HG03108 (cell line): ENCODE measurements at regions not wholly inside any gene's neighbourhood (a gene's known extent, or its start where the extent isn't known, plus 50 kb on each side); places are given as distances from the start of the nearest gene placed in this dataset.
"Not testable (repeated sequence)": the region's sequence is repeated elsewhere in the genome, so short reads cannot be mapped to it uniquely, and the experiment has no call there.

ENCODE experiments used
- ATAC-seq: cut with Tn5 transposase; IDR thresholded peaks from one replicate; pipeline ENCODE4 v1.9.1; 2021; ENCODE audit warnings: moderate library complexity; ENCODE audit not compliant: unreplicated experiment

DNA sequence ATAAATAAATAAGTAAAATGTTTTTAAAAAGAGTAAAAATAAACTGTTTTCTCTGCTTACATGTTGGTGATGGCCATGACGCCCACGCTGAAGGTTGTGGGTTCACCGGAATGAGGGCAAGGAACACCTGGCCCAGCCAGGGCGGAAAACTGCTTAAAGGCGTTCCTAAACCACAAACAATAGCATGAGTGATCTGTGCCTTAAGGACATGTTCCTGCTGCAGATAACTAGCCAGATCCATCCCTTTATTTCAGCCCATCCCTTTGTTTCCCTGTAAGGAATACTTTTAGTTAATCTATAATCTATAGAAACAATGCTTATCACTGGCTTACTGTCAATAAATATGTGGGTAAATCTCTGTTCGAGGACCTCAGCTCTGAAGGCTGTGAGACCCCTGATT lies 63.3 kb upstream of the CEP78 start:
- not testable (repeated sequence) for ATAC-seq

DNA sequence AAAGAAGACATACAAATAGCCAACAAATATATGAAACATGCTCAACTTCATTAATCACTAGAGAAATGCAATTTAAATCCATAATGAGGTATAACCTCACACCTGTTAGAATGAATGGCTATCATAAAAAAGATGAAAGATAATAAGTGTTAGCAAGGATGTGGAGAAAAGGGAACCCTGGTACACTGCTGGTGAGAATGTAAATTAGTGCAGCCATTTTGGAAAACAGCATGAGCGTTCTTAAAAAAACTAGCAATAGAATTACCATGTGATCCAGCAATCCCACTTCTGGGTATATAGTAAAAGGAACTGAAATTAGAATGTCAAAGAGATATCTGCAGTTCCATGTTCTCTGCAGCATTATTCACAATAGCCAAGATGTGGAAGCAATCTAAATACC lies 64.2 kb upstream of the CEP78 start:
- ATAC-seq, result no peak

DNA sequence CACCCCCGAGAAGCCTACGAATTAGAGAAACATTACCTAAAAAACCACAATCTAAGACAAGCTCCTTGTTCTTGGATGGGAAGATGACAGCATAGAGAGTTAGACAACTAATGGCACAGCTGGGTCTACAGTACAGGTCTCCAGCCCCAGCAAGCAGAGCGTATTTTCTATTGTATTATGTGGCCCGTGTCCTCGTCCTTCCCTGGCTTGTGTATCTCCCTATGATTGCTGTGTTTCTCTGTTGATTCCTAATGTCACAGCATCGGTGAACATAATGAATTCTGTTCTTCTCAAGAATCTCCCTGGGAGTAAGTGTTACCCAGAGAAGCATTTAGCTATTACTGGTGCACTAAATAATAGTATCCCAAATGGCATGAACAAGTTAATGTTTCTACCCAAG lies 66.8 kb upstream of the CEP78 start:
- no peak for ATAC-seq

DNA sequence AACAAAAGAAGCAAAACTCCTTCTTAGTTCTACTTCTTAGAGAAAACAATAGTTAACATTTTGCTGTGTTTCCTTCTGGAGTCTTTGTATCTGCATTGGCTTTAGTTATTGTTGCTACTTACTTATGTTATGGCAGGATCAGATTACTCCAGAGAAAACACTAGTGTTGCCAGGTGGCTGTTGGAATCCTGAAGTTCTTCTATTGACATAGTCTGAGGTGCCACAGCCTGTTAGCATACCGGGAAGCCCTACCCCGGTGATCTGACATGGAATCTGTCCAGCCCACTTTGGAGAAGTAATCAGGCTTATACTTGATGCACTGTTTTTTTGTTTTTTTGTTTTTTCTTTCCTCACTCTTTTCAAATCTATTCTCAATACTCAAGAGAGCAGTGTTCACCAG lies 68.5 kb upstream of the CEP78 start:
- no peak for ATAC-seq

DNA sequence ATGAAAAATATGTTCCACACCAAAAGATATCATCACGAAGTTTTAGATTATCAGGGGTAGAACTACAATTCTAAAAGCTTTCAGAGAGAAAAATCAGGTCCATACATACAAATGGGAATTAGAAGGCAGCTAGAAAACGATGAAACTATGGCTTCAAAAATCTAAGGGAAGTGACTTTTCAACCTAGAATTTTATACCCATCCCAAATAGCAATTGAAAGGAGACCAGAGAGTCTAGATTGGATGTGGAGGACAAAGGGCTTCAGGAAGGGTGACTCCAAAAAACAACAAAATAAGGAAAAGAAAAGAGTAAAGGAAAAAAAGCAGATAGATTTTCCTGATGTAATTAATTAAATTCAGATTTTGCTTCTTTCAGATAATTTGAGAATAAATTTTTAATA lies 72.0 kb upstream of the CEP78 start:
- no peak for ATAC-seq

DNA sequence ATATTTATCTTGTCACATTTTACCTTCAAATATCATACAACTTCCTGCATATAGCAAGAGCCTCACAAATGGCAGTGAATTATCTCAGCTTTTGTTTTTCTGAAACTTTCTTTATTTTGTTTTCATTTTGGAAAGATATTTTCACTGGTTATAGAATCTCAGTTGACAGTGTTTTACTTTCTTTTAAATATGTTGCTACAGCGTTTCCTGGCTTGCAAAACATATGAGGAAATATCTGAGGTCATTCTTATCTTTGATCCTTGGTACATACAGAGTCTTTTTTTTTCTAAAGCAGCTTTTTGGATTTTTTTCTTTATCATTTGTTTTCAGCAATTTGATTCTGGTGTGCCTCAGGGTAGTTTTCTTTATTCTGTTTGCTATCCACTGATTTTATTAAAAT lies 77.6 kb upstream of the CEP78 start:
- no peak for ATAC-seq

DNA sequence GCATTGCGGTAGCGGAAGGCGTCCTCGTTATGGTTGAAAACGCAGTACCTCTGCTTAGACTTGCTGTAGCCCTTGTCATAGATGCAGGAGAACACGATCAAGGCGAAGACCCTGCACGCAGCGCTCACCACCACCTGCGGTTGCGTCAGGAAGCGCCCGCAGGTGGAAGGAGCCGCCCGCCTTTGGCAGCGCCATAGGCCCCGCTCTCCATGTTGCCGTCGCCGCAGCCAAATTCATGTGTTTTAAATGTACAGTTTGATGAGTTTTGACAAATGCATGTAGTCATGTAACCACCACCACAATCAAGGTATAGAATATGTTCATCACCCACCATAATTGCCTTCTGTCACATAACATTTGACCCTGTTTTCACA lies 84.9 kb upstream of the CEP78 start:
- no peak for ATAC-seq

DNA sequence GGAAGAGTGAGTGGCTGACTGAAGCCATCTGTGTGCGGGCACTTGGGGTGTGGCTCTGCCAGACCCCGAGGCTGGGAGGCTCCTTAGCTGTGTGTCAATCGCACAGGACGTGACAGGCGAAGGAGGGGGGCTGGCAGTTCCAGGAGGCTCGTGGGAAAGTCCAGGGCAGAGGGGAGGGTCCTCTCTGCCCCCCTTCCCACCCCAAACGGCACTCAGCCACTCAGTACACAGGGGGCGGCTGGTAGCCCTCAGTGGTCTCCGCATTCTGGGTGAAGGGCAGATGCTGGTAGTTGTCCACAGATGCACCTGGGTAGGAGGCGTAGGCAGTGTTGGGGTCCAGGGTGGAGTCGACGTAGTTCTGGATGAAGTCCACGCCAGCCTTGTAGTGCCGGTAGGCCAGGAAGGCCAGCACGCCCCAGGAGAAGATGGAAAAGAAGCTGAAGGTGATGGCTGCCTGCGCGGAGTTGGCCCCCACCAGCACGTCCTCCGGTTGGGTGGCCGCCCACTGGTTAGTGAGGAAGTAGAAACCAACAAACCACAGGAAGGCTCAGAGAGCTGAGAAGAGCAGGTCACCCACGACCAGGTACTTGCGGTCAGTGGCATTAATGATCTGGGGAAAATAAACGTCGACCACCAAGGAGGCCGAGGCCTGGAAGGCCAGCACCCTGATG lies 85.4 kb upstream of the CEP78 start:
- ATAC-seq, result no peak

DNA sequence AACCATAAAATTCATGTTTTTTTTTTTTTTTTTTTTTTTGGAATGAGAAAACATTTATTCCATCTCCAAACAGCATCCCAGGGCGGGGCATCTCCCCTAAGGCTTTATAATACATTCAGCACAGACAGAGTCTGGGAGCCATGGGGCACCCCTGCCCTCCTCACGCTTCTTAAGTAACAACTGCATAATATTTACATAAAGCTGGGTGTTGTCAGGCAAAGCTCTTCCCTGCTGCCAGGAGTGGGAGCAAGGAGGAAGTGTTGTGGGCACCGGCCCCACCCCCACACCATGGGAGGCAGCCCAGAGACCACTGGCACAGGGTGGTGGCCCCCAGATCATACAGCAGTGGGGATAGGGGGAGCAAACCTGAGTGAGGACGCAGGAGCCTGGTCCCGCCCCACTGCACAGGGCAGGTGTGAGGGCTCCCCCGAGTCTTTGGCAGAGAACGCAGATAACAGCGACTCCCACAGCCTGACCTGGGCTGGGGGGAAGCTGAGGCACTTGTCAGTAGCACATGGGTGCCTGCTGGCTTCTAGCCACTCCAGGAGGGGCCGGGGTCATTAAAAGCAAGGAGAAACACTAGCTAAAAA lies 86.1 kb upstream of the CEP78 start:
- ATAC-seq, result no peak

DNA sequence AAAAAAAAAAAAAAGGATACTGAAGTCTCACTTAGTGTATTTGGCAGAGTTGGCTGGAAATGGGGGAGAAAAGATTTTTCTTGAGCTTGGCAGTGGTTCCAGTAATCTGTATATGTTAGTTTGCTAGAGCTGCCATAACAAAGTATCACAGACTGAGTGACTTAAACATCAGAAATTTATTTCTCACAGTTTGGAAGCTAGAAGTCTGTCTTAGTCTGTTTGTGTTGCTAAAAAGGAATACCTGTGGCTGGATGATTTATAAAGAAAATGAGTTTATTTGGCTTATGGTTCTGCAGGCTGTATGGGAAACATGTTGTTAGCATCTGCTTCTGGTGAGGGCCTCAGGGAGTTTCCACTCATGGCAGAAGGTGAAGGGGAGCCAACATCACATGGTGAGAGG lies 89.6 kb upstream of the CEP78 start:
- no peak for ATAC-seq

DNA sequence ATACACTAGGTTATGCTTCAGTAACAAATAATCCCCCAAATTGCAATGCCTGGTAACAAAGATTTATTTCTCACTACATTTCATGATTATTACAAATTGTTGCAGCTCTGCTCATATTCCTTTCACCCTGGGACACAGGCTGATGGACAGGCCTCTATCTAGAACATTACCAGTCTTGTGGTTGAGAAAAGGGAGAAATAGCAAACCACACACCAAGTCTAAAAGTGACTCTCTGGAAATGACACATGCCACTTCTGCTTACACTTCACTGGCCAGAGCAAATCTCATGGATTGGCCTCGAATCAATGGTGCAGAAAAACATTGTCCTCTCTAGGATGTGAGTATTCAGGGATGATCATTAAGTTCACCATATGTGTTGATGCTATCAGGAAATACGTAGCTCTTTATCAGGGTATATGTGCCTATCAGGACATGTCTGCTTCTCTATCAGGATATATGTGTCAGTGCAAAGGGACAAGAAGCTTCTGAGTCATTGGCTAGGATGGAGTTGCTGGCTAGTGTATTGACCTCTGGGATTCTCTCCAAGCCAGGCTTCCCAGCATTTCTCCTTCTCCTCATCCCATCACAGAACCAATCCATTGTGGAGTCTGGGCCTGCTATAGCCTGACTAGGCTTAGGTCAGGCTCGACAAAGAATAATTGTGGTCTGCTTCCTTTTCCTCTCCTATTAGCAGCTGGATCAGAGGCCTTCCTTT lies 91.1 kb upstream of the CEP78 start:
- no peak for ATAC-seq

DNA sequence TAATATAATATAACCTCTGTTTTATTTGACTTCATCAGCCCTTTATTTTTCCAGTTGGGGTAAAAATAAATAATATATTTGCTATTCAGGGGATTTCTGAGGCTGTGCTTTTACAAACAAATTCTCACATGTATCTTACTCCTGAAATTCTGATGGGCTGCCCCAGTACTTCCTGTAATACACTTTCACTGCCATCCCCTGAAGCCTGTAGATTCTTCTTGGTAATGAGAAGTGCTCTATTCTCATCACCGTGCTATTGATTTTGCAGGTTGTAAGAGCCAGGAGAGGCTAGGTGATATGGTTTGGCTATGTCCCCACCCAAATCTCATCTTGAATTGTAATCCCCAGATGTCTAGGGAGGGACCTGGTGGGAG lies 91.9 kb upstream of the CEP78 start:
- ATAC-seq, result no peak

DNA sequence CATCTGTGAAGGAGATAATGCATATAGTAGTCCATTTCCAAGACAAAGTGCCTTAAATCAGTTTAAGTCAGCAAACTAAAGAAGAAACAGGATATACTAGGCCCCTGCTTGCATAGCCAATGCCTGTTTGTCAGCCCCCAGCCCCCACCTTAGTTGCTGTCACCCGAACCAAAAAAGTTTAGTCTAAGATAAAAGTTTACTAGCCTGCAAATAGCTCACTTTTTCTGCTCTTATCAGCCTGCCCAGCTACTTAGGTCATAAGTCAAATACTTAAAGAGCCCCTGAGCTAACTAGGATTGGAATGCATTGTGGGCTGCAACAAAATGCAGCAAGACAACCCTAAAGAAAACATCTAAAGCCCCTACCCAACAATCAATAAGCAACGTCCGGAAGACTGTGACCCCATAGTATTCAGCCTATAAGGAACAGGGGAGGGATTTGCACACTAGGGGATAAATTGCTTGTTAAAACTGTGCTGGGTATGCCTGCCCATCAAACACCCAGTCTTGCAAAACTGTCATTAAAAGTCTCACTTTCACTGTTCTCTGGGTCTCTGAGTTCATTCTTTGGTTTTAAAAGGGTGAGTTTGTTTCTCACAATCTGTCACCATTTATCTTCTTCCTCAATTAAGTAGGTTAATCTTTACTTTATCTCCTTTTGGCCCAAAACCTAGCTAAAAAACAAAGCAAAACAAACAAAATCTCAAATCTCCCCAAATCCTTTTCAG lies 92.4 kb upstream of the CEP78 start:
- no peak for ATAC-seq

DNA sequence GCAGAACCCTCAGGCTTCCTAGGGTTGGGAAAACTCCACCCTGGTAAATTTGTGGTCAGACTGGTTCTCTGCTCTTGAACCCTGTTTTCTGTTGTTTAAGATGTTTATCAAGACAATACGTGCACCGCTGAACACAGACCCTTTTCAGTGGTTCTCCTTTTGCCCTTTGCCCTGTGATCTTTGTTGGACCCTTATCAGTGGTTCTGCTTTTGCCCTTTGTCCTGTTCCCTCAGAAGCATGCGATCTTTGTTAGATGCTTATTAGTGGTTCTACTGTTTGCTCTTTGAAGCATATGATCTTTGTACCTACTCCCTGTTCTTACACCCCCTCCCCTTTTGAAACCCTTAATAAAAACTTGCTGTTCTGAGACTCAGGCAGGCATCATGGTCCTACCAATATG lies 93.6 kb upstream of the CEP78 start:
- not testable (repeated sequence) for ATAC-seq

DNA sequence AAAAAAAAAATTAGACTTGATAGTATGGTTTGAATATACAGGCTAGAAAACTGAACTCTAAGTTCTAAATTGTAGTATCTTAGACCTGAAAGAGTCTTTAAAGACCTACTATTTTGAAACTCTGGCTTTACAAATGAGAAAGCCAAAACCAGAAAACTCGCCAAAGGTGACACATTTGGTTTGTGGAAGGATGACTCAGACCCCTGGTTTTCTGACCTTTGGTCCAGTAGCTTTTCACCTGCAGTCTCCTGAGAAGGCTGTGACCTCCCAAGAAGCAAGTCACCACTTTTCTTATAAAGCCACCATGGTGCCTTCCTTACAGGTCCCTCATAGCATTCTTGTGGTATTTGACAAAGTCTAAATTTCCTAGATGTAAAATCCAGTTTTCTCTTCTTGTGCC lies 102.1 kb upstream of the CEP78 start:
- no peak for ATAC-seq

DNA sequence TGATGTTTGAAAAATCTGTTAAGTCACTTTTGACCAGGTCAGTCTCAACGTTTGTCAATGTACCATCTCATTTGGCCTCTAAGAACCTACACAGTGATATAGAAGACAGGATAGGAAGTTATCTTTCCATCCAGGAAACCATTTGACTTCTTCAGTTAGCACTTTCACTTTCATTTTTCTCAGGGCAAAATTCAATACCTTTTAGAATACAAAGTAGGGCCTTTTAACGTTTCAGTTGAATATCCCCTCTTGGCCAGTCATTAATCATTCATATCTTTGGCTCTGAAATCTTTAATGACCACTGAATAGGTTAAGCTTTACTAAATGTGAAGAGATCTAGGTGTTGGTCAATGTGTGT lies 101.1 kb upstream of the GNAQ start:
- no peak for ATAC-seq

DNA sequence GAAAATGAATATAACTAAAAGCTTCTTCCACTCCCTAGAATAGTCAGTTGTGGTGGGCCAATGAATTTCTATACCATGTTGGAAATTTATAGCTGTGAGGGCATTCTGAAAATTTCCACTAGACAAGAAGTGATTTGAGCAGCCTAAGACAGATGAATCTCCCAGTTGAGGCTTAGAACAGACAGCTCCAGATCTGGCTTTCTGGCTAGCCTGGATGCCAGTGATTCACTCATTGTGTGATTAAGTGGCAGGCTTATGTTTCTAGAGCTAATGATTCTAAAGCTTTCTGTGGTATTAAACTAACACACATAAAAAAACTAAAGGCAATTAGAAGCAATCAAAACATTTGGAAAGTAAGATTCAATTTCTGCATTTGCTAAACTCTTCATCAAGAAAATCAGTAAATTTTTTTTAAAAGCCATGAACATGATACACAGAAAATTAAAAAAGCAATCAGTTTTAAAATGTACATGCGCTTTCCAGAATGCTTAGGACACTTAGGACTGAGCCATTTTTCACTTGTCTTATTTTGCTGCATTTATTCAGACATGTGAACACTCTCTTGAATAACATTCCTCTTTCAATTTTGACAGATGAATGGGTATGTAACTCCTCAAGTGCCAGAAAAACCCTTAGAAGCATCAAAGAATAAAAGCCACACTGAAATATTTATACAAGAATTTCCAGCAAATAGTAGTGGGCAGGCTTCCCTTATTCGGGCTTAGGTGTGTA lies 100.5 kb upstream of the GNAQ start:
- ATAC-seq, result no peak

DNA sequence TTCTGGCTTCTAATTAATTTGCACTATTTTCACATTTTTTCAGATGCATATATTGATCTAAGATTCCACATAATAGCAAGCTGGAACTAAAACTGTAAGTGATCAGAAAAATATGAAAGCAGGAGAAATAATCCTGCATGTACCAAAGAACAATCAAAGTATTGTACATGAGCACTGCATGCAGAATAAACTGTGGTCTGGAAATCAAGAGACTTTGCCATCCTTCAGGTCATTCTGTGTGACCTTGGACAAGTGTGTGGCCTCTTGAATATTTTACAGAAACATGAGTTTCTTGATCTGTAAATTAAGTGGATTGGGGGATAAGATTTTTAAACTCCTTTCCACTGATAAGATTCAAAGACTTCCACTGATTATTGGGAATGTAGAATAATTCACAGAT lies 99.2 kb upstream of the GNAQ start:
- no peak for ATAC-seq

DNA sequence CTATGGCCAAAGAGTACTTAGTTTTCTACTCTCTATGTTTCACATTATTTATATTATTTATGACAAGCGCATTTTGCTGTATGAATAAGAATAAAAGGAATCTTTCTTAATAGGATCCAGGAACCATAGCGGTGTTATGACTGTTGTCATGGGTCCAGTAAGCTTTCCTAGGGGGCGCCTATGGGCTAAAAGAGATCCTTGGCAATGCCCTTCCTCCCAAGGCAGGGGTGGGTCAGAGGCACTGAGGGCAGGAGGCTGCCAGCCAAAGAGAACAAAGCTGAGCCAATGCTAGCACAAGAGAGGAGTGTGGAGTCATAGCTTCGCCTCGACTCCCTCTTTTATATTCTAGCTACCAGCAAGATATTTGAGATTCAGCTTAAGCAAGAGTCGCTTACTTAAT lies 98.4 kb upstream of the GNAQ start:
- ATAC-seq, result no peak

DNA sequence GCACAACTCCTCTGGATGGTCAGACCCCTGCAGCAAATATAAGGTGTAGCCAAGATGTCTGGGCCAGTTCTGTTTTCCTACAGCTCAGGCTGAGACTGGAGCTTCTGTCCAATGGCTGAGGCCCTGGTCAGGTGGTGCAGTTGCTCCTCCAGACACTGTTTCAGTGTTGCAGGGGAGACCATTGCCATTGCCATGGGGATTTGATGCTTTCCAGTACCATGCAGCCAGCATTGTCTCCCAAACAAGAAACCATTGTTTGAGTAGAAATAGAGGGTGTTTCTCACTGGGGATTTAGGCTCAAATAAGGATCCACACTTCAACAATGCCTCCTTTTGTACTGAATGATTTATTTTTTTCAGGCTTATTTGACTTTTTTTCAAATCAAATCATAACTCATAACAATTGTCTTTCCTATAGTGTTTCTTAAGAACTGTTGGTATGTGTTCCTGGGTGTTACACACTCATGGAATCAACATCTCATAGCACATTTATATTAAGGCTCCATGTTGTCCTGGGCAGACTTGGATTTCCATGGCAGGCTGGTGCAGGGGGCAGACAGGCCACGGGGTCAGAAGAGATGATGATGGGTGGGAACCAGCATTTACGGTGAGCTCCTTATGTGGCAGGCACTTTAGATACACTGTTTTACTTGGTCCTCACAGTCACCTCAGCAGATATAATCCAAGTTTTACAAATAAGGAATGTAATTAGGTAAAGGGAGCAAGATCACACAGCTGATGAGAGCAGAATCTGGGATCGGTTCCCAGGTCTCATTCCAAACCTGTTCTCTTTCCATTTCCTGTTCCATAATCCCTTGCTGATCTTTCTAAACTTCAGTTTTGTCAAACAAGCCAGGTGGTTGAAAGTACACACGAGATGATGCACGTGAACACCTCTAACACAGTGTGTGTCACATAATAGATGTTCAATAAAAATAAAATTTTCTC lies 95.9 kb upstream of the GNAQ start:
- no peak for ATAC-seq
